OCI-LY1 (cell line): ENCODE measurements at regions not wholly inside any gene's neighbourhood (a gene's known extent, or its start where the extent isn't known, plus 50 kb on each side); places are given as distances from the start of the nearest gene placed in this dataset.
A peak's percentile ranks its signal among the peaks of the same experiment; 100 is the strongest.
"Not testable (repeated sequence)": the region's sequence is repeated elsewhere in the genome, so short reads cannot be mapped to it uniquely, and the experiment has no call there.

ENCODE experiments used
- H2AFZ ChIP-seq: fragments of 200-600 bp; sonication (generic), shearing (Covaris generic); 2 replicates; pipeline ENCODE4 v1.6.0; 2014; ENCODE audit warnings: antibody characterized with exemption, mild to moderate bottlenecking, low read length
- H3F3A ChIP-seq: fragments of 200-600 bp; sonication (generic), shearing (Covaris generic); 2 replicates; pipeline ENCODE4 v1.6.0; 2014; ENCODE audit warnings: mild to moderate bottlenecking, antibody characterized with exemption, low read length, moderate library complexity; ENCODE audit not compliant: insufficient read depth
- H3K27ac ChIP-seq: fragments of 200-600 bp; sonication (generic); 2 replicates; pipeline ENCODE4 v1.5.1; 2014; ENCODE audit warnings: low read length, mixed run types, mild to moderate bottlenecking, low read depth; ENCODE audit not compliant: poor library complexity, severe bottlenecking
- H3K27me3 ChIP-seq: fragments of 200-600 bp; sonication (generic); 2 replicates; pipeline ENCODE4 v1.6.0; 2014; ENCODE audit warnings: antibody characterized with exemption, mild to moderate bottlenecking, low read length, moderate library complexity; ENCODE audit not compliant: insufficient read depth
- H3K36me3 ChIP-seq: fragments of 200-600 bp; sonication (generic); 2 replicates; pipeline ENCODE4 v1.6.1; 2014; ENCODE audit warnings: mild to moderate bottlenecking, antibody characterized with exemption, low read length, moderate library complexity, mixed read lengths; ENCODE audit not compliant: insufficient read depth
- H3K4me1 ChIP-seq: fragments of 200-600 bp; sonication (generic); 2 replicates; pipeline ENCODE4 v1.5.1; 2014; ENCODE audit warnings: mild to moderate bottlenecking, low read length, moderate library complexity; ENCODE audit not compliant: insufficient read depth, severe bottlenecking
- H3K4me2 ChIP-seq: fragments of 200-600 bp; sonication (generic), shearing (Covaris generic); 2 replicates; pipeline ENCODE4 v1.6.1; 2014; ENCODE audit warnings: low read length
- H3K4me3 ChIP-seq: fragments of 200-600 bp; sonication (generic); 2 replicates; pipeline ENCODE4 v1.5.1; 2014; ENCODE audit warnings: low read length, low read depth, mild to moderate bottlenecking, mixed read lengths; ENCODE audit not compliant: poor library complexity, severe bottlenecking
- H3K79me2 ChIP-seq: fragments of 200-600 bp; shearing (Covaris generic); 2 replicates; pipeline ENCODE4 v1.6.1; 2016; ENCODE audit warnings: mixed run types, low read length, mixed read lengths; ENCODE audit not compliant: insufficient read depth
- H3K9ac ChIP-seq: fragments of 200-600 bp; sonication (generic), shearing (Covaris generic); 2 replicates; pipeline ENCODE4 v1.6.1; 2014; ENCODE audit warnings: mild to moderate bottlenecking, low read length, mixed read lengths
- H3K9me2 ChIP-seq: fragments of 200-600 bp; sonication (generic), shearing (Covaris generic); 2 replicates; pipeline ENCODE4 v1.6.1; 2014; ENCODE audit warnings: low read depth, mild to moderate bottlenecking, low read length, mixed read lengths
- H3K9me3 ChIP-seq: fragments of 200-600 bp; shearing (Covaris generic); 2 replicates; pipeline ENCODE4 v1.6.1; 2014; ENCODE audit warnings: low read length, mixed read lengths
- H4K20me1 ChIP-seq: fragments of 200-600 bp; sonication (generic), shearing (Covaris generic); 2 replicates; pipeline ENCODE4 v1.6.0; 2016; ENCODE audit warnings: mild to moderate bottlenecking, low read length; ENCODE audit not compliant: insufficient read depth
- CTCF ChIP-seq: fragments of 200-600 bp; sonication (generic), shearing (Covaris generic); IDR thresholded peaks from 2 replicates; pipeline ENCODE4 v1.5.1; 2017; ENCODE audit warnings: mild to moderate bottlenecking, antibody characterized with exemption, low read length, moderate library complexity, mixed read lengths
- EZH2 ChIP-seq: fragments of 200-600 bp; sonication (generic), shearing (Covaris generic); IDR thresholded peaks from 2 replicates; pipeline ENCODE4 v1.8.0; 2017; ENCODE audit warnings: borderline replicate concordance, mixed run types, mild to moderate bottlenecking, antibody characterized with exemption, low read length, moderate library complexity, mixed read lengths

- not testable (repeated sequence) for H3K9me3 ChIP-seq, H3K4me2 ChIP-seq, H3F3A ChIP-seq, H3K27me3 ChIP-seq, H3K4me1 ChIP-seq, H3K79me2 ChIP-seq, H3K9ac ChIP-seq, H3K9me2 ChIP-seq, H4K20me1 ChIP-seq, H3K27ac ChIP-seq, H3K36me3 ChIP-seq, H3K4me3 ChIP-seq, H2AFZ ChIP-seq
- TF ChIP-seq CTCF, result 0 out of 2 replicates have a peak, but pooled peaks have one; percentile 5
Observed at GRCh38 chr12:25630735-25631515, 77.8 kb upstream of the LMNTD1 start.

DNA sequence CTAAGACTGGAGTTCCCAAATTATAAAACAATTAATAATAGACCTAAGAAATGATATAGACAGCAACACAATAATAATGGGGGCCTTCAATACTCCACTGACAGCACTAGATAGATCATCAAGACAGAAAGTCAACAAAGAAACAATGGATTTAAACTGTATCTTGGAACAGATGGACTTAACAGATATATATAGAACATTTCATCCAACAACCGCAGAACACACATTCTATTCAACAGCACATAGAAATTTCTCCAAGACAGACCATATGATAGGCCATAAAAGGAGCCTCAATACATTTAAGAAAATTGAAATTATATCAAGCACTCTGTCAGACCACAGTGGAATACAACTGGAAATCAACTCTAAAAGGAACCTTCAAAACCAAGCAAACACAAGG, 80.1 kb upstream of the LMNTD1 start:
- not testable (repeated sequence) for H3K79me2 ChIP-seq, H3K4me1 ChIP-seq, H3F3A ChIP-seq, H3K27ac ChIP-seq, H3K9me3 ChIP-seq, H3K4me3 ChIP-seq, H4K20me1 ChIP-seq, H2AFZ ChIP-seq, H3K27me3 ChIP-seq, H3K4me2 ChIP-seq, H3K9ac ChIP-seq, H3K9me2 ChIP-seq, H3K36me3 ChIP-seq

GRCh38 chr12:25637752-25638151, 84.7 kb upstream of the LMNTD1 start:
- Histone ChIP-seq H3F3A (no peaks in the 10 kb centered on the region), H3K27ac (no peak overlapping the region), H3K36me3 (no peaks in the 10 kb centered on the region), H3K9me2 (no peaks in the 10 kb centered on the region), H3K9ac (no peak overlapping the region), H3K27me3 (no peaks in the 10 kb centered on the region), H3K4me1 (no peaks in the 10 kb centered on the region), H4K20me1 (no peaks in the 10 kb centered on the region), H3K4me3 (no peak overlapping the region), H3K79me2 (no peaks in the 10 kb centered on the region), H3K4me2 (no peak overlapping the region), H2AFZ (no peak overlapping the region), H3K9me3 (no peaks in the 10 kb centered on the region)
- no peak for TF ChIP-seq EZH2
- no peak for TF ChIP-seq CTCF

GRCh38 chr12:25639406-25639805, 86.3 kb upstream of the LMNTD1 start:
- Histone ChIP-seq H3K79me2 (no peaks in the 10 kb centered on the region), H3K27me3 (no peaks in the 10 kb centered on the region), H4K20me1 (no peaks in the 10 kb centered on the region), H3K4me3 (no peak overlapping the region), H3F3A (no peaks in the 10 kb centered on the region), H3K4me2 (no peak overlapping the region), H3K4me1 (no peaks in the 10 kb centered on the region), H3K9me2 (no peaks in the 10 kb centered on the region), H3K9me3 (no peaks in the 10 kb centered on the region), H2AFZ (no peak overlapping the region), H3K36me3 (no peaks in the 10 kb centered on the region), H3K27ac (no peak overlapping the region), H3K9ac (no peak overlapping the region)
- TF ChIP-seq EZH2, result no peak
- TF ChIP-seq CTCF, result no peak
